GM23338 (cell line): ENCODE measurements at regions not wholly inside any gene's neighbourhood (a gene's known extent, or its start where the extent isn't known, plus 50 kb on each side); places are given as distances from the start of the nearest gene placed in this dataset.
A peak's percentile ranks its signal among the peaks of the same experiment; 100 is the strongest.
"Not testable (repeated sequence)": the region's sequence is repeated elsewhere in the genome, so short reads cannot be mapped to it uniquely, and the experiment has no call there.

Source experiments
- ATAC-seq: fragments of 200-7000 bp; cut with Tn5 transposase; 3 replicates; pipeline ENCODE4 v1.9.1; 2020
- DNase-seq: peaks from one replicate; pipeline ENCODE4 v3.0.0-alpha.2; 2015; ENCODE audit warnings: low spot score
- H2AFZ ChIP-seq: fragments of 200-600 bp; sonication (generic); 2 replicates; pipeline ENCODE4 v1.8.0; 2016; ENCODE audit warnings: antibody characterized with exemption, mild to moderate bottlenecking, moderate library complexity
- H3F3A ChIP-seq: fragments of 200-600 bp; sonication (generic); replicated peaks from 2 replicates; pipeline ENCODE4 v1.8.0; 2017; ENCODE audit warnings: antibody characterized with exemption, mixed run types, low read depth
- H3K27ac ChIP-seq: fragments of 200-600 bp; sonication (generic); 2 replicates; pipeline ENCODE4 v1.6.1; 2016; ENCODE audit warnings: low read depth
- H3K27me3 ChIP-seq: fragments of 200-600 bp; sonication (generic); 2 replicates; pipeline ENCODE4 v1.8.0; 2016; ENCODE audit warnings: mild to moderate bottlenecking, mixed run types, moderate library complexity; ENCODE audit not compliant: insufficient read depth
- H3K36me3 ChIP-seq: fragments of 200-600 bp; sonication (generic); 2 replicates; pipeline ENCODE4 v1.8.0; 2016; ENCODE audit warnings: mild to moderate bottlenecking; ENCODE audit not compliant: insufficient read depth
- H3K4me1 ChIP-seq: fragments of 200-600 bp; sonication (generic); 2 replicates; pipeline ENCODE4 v1.8.0; 2016; ENCODE audit warnings: mild to moderate bottlenecking, moderate library complexity; ENCODE audit not compliant: insufficient read depth
- H3K4me2 ChIP-seq: fragments of 200-600 bp; sonication (generic); 2 replicates; pipeline ENCODE4 v1.7.1; 2017; ENCODE audit warnings: mixed run types
- H3K4me3 ChIP-seq: fragments of 200-600 bp; sonication (generic); 2 replicates; pipeline ENCODE4 v1.6.1; 2016; ENCODE audit warnings: mixed run types
- H3K79me2 ChIP-seq: fragments of 200-600 bp; sonication (generic); replicated peaks from 2 replicates; pipeline ENCODE4 v1.8.0; 2017; ENCODE audit warnings: mild to moderate bottlenecking; ENCODE audit not compliant: insufficient read depth
- H3K9me2 ChIP-seq: fragments of 200-600 bp; sonication (generic); 2 replicates; pipeline ENCODE4 v1.8.0; 2017; ENCODE audit not compliant: insufficient read depth
- H4K20me1 ChIP-seq: fragments of 200-600 bp; sonication (generic); replicated peaks from 2 replicates; pipeline ENCODE4 v1.8.0; 2017; ENCODE audit warnings: mild to moderate bottlenecking; ENCODE audit not compliant: insufficient read depth
- H3K27ac Mint-ChIP-seq: 2 replicates; pipeline ENCODE4 v1.8.0; 2020; ENCODE audit warnings: inconsistent platforms, mild to moderate bottlenecking, moderate library complexity, mixed read lengths
- H3K27me3 Mint-ChIP-seq: 3 replicates; pipeline ENCODE4 v1.8.0; 2022; ENCODE audit warnings: low read depth, mild to moderate bottlenecking, moderate library complexity, mixed read lengths, inconsistent platforms; ENCODE audit not compliant: insufficient read depth, poor library complexity
- H3K36me3 Mint-ChIP-seq: 3 replicates; pipeline ENCODE4 v1.8.0; 2021; ENCODE audit warnings: low read depth, mild to moderate bottlenecking, inconsistent platforms, moderate library complexity, mixed read lengths
- H3K4me1 Mint-ChIP-seq: 3 replicates; pipeline ENCODE4 v1.8.0; 2020; ENCODE audit warnings: mild to moderate bottlenecking, inconsistent platforms, mixed read lengths
- H3K4me3 Mint-ChIP-seq: 3 replicates; pipeline ENCODE4 v1.8.0; 2021; ENCODE audit warnings: moderate library complexity, mild to moderate bottlenecking, inconsistent platforms, mixed read lengths
- H3K9me3 Mint-ChIP-seq: 3 replicates; pipeline ENCODE4 v1.8.0; 2020; ENCODE audit warnings: moderate library complexity, mild to moderate bottlenecking, inconsistent platforms, mixed read lengths
- EZH2 ChIP-seq: fragments of 200-600 bp; sonication (generic); IDR thresholded peaks from one replicate; pipeline ENCODE4 v1.8.0; 2017; ENCODE audit warnings: antibody characterized with exemption, mild to moderate bottlenecking, low read depth; ENCODE audit not compliant: unreplicated experiment
- JUNB ChIP-seq: IDR thresholded peaks from one replicate; pipeline ENCODE4 v1.6.1; 2016; ENCODE audit warnings: antibody characterized with exemption; ENCODE audit not compliant: unreplicated experiment
- NANOG ChIP-seq: IDR thresholded peaks from 2 replicates; pipeline ENCODE4 v1.6.1; 2016; ENCODE audit warnings: antibody characterized with exemption, borderline replicate concordance
- POLR2AphosphoS5 ChIP-seq: IDR thresholded peaks from 2 replicates; pipeline ENCODE4 v1.6.1; 2016; ENCODE audit warnings: antibody characterized with exemption, low read depth
- STAT1 ChIP-seq: IDR thresholded peaks from one replicate; pipeline ENCODE4 v1.6.1; 2016; ENCODE audit warnings: antibody characterized with exemption; ENCODE audit not compliant: unreplicated experiment
- ZNF114 ChIP-seq: fragments of 250-450 bp; sonication (Bioruptor Pico); IDR thresholded peaks from 2 replicates; pipeline ENCODE4 v1.5.0; 2020; ENCODE audit warnings: mild to moderate bottlenecking, moderate library complexity
- ZNF331 ChIP-seq: fragments of 250-450 bp; sonication (Bioruptor Pico); IDR thresholded peaks from 2 replicates; pipeline ENCODE4 v1.5.0; 2020; ENCODE audit warnings: low read depth, mild to moderate bottlenecking, moderate library complexity

DNA sequence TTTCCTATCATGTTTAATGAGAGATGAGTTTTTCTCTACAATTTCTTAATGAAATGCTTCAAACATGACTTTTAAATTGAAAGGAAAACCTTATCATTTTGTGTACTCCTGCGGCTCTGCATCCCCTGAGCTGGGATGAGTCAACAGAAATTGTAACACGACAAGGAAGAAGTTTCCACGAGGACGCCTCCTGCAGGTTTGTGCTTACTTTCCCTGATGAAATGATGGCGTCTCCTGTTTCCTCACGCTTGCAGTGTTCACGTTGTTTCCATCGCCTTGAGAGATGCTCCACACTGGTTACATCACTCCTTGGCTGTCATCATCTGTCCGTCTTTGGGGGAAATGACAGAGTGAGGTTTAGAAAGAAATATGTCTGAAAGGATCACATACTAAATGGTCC is 233.7 kb upstream of the ZFP64 start:
- Histone ChIP-seq H4K20me1 (no peaks in the 10 kb centered on the region), H3F3A (no peaks in the 10 kb centered on the region), H3K9me2 (0 out of 2 replicates have a peak, but pooled peaks cover 9% of the 10 kb centered on the region), H3K4me1 (no peaks in the 10 kb centered on the region), H3K27ac (no peak overlapping the region), H2AFZ (peak overlapping the region; percentile 49; the same call in 1 of the 2 replicates), H3K27me3 (no peaks in the 10 kb centered on the region), H3K36me3 (no peaks in the 10 kb centered on the region), H3K4me3 (no peak overlapping the region), H3K4me2 (no peak overlapping the region), H3K79me2 (no peaks in the 10 kb centered on the region)
- no peak for ATAC-seq
- Mint-ChIP-seq H3K27ac (no peak overlapping the region), H3K4me1 (peaks cover 6% of the 10 kb centered on the region; the same call in 1 of the 3 replicates), H3K36me3 (no peaks in the 10 kb centered on the region), H3K9me3 (peaks cover 6% of the 10 kb centered on the region; the same call in 2 of the 3 replicates), H3K4me3 (no peak overlapping the region), H3K27me3 (no peaks in the 10 kb centered on the region)
- DNase-seq, result no peak
- TF ChIP-seq POLR2AphosphoS5 (no peak), NANOG (no peak), ZNF114 (CRISPR knock-in tag) (no peak), STAT1 (no peak), JUNB (no peak), EZH2 (no peak), ZNF331 (CRISPR knock-in tag) (no peak)

DNA sequence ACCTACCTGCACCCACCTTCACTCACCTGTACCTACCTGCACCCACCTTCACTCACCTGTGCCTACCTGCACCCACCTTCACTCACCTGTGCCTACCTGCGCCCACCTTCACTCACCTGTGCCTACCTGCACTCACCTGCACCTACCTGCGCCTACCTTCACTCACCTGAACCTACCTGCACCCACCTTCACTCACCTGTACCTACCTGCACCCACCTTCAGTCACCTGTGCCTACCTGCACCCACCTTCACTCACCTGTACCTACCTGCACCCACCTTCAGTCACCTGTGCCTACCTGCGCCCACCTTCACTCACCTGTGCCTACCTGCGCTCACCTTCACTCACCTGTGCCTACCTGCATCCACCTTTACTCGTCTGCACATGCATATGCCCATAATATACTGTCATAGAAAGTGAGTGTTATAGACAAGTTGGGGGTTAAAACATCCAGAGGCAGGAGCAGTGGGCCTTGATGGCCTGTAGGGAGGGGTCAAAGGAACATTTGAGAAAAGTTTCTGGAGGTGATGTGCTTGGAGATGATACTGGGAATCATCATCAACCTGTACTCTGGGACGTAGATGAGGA is 232.9 kb upstream of the ZFP64 start:
- not testable (repeated sequence) for ATAC-seq, H3K4me1 Mint-ChIP-seq, H3K9me3 Mint-ChIP-seq, H3K36me3 ChIP-seq, H3K4me3 ChIP-seq, H3K4me2 ChIP-seq, H3K27ac ChIP-seq, H3K79me2 ChIP-seq, H4K20me1 ChIP-seq, H3K27me3 ChIP-seq, H3K27me3 Mint-ChIP-seq, DNase-seq, H3F3A ChIP-seq, H3K4me1 ChIP-seq, H3K27ac Mint-ChIP-seq, H3K36me3 Mint-ChIP-seq, H3K9me2 ChIP-seq, H3K4me3 Mint-ChIP-seq
- H2AFZ ChIP-seq, result peak overlapping the region; percentile 49; the same call in 1 of the 2 replicates

GRCh38 chr20:52423536-52424140 is 232.1 kb upstream of the ZFP64 start:
- H2AFZ ChIP-seq, H3K4me1 ChIP-seq, H3K9me2 ChIP-seq, H3K79me2 ChIP-seq, H3K4me3 Mint-ChIP-seq, H3K27ac ChIP-seq, H3F3A ChIP-seq, H4K20me1 ChIP-seq, ATAC-seq, H3K27me3 Mint-ChIP-seq, H3K27ac Mint-ChIP-seq, H3K9me3 Mint-ChIP-seq, H3K36me3 Mint-ChIP-seq, H3K4me2 ChIP-seq, H3K36me3 ChIP-seq, H3K4me1 Mint-ChIP-seq, H3K27me3 ChIP-seq, DNase-seq, H3K4me3 ChIP-seq: not testable (repeated sequence)
